GM12891 (cell line): ENCODE measurements at regions not wholly inside any gene's neighbourhood (a gene's known extent, or its start where the extent isn't known, plus 50 kb on each side); places are given as distances from the start of the nearest gene placed in this dataset.

Experiments
- PAX5 ChIP-seq: IDR thresholded peaks from 2 replicates; pipeline ENCODE4 v1.6.1; 2011; ENCODE audit warnings: low read length, moderate library complexity, mild to moderate bottlenecking; ENCODE audit not compliant: insufficient read depth, severe bottlenecking
- POLR2A ChIP-seq: IDR thresholded peaks from 2 replicates; pipeline ENCODE4 v1.6.1; 2011; ENCODE audit warnings: low read depth, low read length, control low read depth
- POLR2AphosphoS5 ChIP-seq: IDR thresholded peaks from 2 replicates; pipeline ENCODE4 v1.6.1; 2011; ENCODE audit warnings: low read depth, low read length, control low read depth
- POU2F2 ChIP-seq: IDR thresholded peaks from 2 replicates; pipeline ENCODE4 v1.6.1; 2011; ENCODE audit warnings: low read depth, mild to moderate bottlenecking, control low read depth, low read length, moderate library complexity
- SPI1 ChIP-seq: IDR thresholded peaks from 2 replicates; pipeline ENCODE4 v1.6.1; 2011; ENCODE audit warnings: low read depth, low read length, control low read depth
- TAF1 ChIP-seq: IDR thresholded peaks from 2 replicates; pipeline ENCODE4 v1.6.1; 2011; ENCODE audit warnings: low read depth, low read length, control low read depth

GRCh38 chr5:121596882-121597281 is 254.8 kb upstream of the FTMT start:
- TF ChIP-seq POLR2A (no peak), POLR2AphosphoS5 (no peak), TAF1 (no peak), POU2F2 (no peak), PAX5 (no peak), SPI1 (no peak)
